HCT116 (cell line): ENCODE measurements at regions not wholly inside any gene's neighbourhood (a gene's known extent, or its start where the extent isn't known, plus 50 kb on each side); places are given as distances from the start of the nearest gene placed in this dataset.

ENCODE experiments used
- ATAC-seq: fragments of 200-7000 bp; cut with Tn5 transposase; 2 replicates; pipeline ENCODE4 v1.9.1; 2020; ENCODE audit warnings: mild to moderate bottlenecking, moderate library complexity
- BruUV-seq: library from RNA; stranded (reverse); fragments of 400-500 nt; replicated peaks from 2 replicates; lab custom pipeline; 2021; lab: Mats Ljungman, UMichigan
- CTCF ChIA-PET: fragments of 300-600 bp; sonication (Branson Sonifier 250); formaldehyde crosslinking; loops from one replicate; lab custom pipeline; 2021; ENCODE audit warnings: antibody characterized with exemption; lab: Charles Lee
- POLR2A ChIA-PET: fragments of 300-600, 350-600 bp; sonication (Branson Sonifier 250); formaldehyde crosslinking; loops from one replicate; lab custom pipeline; 2021; ENCODE audit warnings: antibody characterized with exemption; lab: Charles Lee
- RAD21 ChIA-PET, 2 experiments: fragments of 300-600 bp; sonication (Branson Sonifier 250); formaldehyde crosslinking; loops; one replicate each; lab custom pipeline; 2023; ENCODE audit warnings: low total read pairs in 2 of 2; ENCODE audit not compliant: uncharacterized antibody in 2 of 2, unreplicated experiment in 2 of 2, low non-redundant PET in 1 of 2; lab: Charles Lee
- DNase-seq: peaks from one replicate; pipeline ENCODE4 v3.0.0-alpha.2; 2010; ENCODE audit warnings: low read depth, low spot score
- H2AFZ ChIP-seq: fragments of 200-600 bp; shearing (Covaris generic), sonication (generic); 2 replicates; pipeline ENCODE4 v1.6.1; 2017; ENCODE audit warnings: low read depth, mixed run types, mixed read lengths, antibody characterized with exemption, low read length; ENCODE audit not compliant: poor library complexity, severe bottlenecking
- H3K27ac ChIP-seq: 2 replicates; pipeline ENCODE4 v1.5.1; 2012; ENCODE audit warnings: low read depth, low read length
- H3K27me3 ChIP-seq: fragments of 200-600 bp; sonication (generic); 2 replicates; pipeline ENCODE4 v1.6.1; 2016; ENCODE audit warnings: mixed run types, low read length, mixed read lengths; ENCODE audit not compliant: insufficient read depth
- H3K36me3 ChIP-seq, 2 experiments: fragments of 200-500 bp in 1 of 2; fragments of 200-600 bp in 1 of 2; sonication (Bioruptor generic) in 1 of 2; sonication (generic) in 1 of 2; 2 replicates each; pipeline versions ENCODE4 v1.5.1 to v1.6.1; 2014 to 2016; ENCODE audit warnings: low read length in 2 of 2, inconsistent platforms in 1 of 2, mixed read lengths in 1 of 2, mixed run types in 1 of 2; ENCODE audit not compliant: insufficient read depth in 2 of 2, control insufficient read depth in 1 of 2
- H3K4me1 ChIP-seq, 2 experiments: fragments of 200-600 bp in 1 of 2; sonication (generic) in 1 of 2; 2 replicates each; pipeline versions ENCODE4 v1.5.1 to v1.6.1; 2012 to 2017; ENCODE audit warnings: low read length in 2 of 2, inconsistent platforms in 1 of 2, mild to moderate bottlenecking in 1 of 2, mixed read lengths in 1 of 2, mixed run types in 1 of 2, moderate library complexity in 1 of 2; ENCODE audit not compliant: insufficient read depth in 2 of 2, control insufficient read depth in 1 of 2
- H3K4me2 ChIP-seq: fragments of 200-600 bp; sonication (generic); 2 replicates; pipeline ENCODE4 v1.6.1; 2017; ENCODE audit warnings: mixed run types, low read length, mixed read lengths
- H3K4me3 ChIP-seq, 2 experiments: fragments of 200-600 bp in 1 of 2; sonication (generic) in 1 of 2; replicated peaks in 1 of 2; 2 replicates each; pipeline ENCODE4 v1.5.1; 2011 to 2016; ENCODE audit warnings: low read length in 2 of 2, control low read depth in 1 of 2, low read depth in 1 of 2, mild to moderate bottlenecking in 1 of 2, mixed read lengths in 1 of 2, mixed run types in 1 of 2
- H3K79me2 ChIP-seq: fragments of 200-600 bp; sonication (generic); 2 replicates; pipeline ENCODE4 v1.6.1; 2017; ENCODE audit warnings: mild to moderate bottlenecking, mixed run types, low read length, moderate library complexity, mixed read lengths; ENCODE audit not compliant: insufficient read depth
- H3K9ac ChIP-seq: fragments of 200-600 bp; sonication (generic); 2 replicates; pipeline ENCODE4 v1.6.1; 2016; ENCODE audit warnings: low read length, mixed read lengths
- H3K9me2 ChIP-seq: fragments of 200-600 bp; sonication (generic), shearing (Covaris generic); 2 replicates; pipeline ENCODE4 v1.6.1; 2017; ENCODE audit warnings: mixed run types, mild to moderate bottlenecking, moderate library complexity; ENCODE audit not compliant: insufficient read depth
- H3K9me3 ChIP-seq, 2 experiments: fragments of 200-500 bp in 1 of 2; fragments of 200-600 bp in 1 of 2; sonication (Bioruptor generic) in 1 of 2; sonication (generic) in 1 of 2; 2 replicates each; pipeline ENCODE4 v1.6.1; 2014 to 2017; ENCODE audit warnings: low read length in 2 of 2, mixed read lengths in 2 of 2, inconsistent platforms in 1 of 2, low read depth in 1 of 2, mild to moderate bottlenecking in 1 of 2, mixed run types in 1 of 2, moderate library complexity in 1 of 2; ENCODE audit not compliant: control insufficient read depth in 1 of 2, insufficient read depth in 1 of 2
- H4K20me1 ChIP-seq: fragments of 200-600 bp; sonication (generic), shearing (Covaris generic); 2 replicates; pipeline ENCODE4 v1.6.1; 2017; ENCODE audit warnings: mixed run types, mild to moderate bottlenecking, moderate library complexity; ENCODE audit not compliant: insufficient read depth
- CBX3 ChIP-seq: IDR thresholded peaks from 2 replicates; pipeline ENCODE4 v1.6.1; 2012; ENCODE audit warnings: low read depth
- CEBPB ChIP-seq: IDR thresholded peaks from 2 replicates; pipeline ENCODE4 v1.6.1; 2012; ENCODE audit warnings: low read depth
- CTCF ChIP-seq, 3 experiments: fragments of 200-600 bp in 1 of 3; sonication (generic) in 1 of 3; IDR thresholded peaks in 2 of 3; conservative IDR thresholded peaks in 1 of 3; 2 replicates each; pipeline ENCODE4 v1.5.1; 2012 to 2017; ENCODE audit warnings: low read depth in 2 of 3, low read length in 2 of 3, antibody characterized with exemption in 1 of 3, borderline replicate concordance in 1 of 3, control low read depth in 1 of 3, mild to moderate bottlenecking in 1 of 3, mixed read lengths in 1 of 3, mixed run types in 1 of 3, moderate library complexity in 1 of 3; ENCODE audit not compliant: insufficient read depth in 1 of 3
- EZH2 ChIP-seq: fragments of 200-600 bp; sonication (generic); IDR thresholded peaks from 2 replicates; pipeline ENCODE4 v1.6.1; 2017; ENCODE audit warnings: antibody characterized with exemption, mixed run types
- POLR2AphosphoS5 ChIP-seq: IDR thresholded peaks from 2 replicates; pipeline ENCODE4 v1.6.1; 2011; ENCODE audit warnings: mild to moderate bottlenecking, low read depth, low read length, moderate library complexity
- REST ChIP-seq: IDR thresholded peaks from 2 replicates; pipeline ENCODE4 v1.6.1; 2012; ENCODE audit warnings: low read depth
- intact Hi-C: fragments of 100-400 bp; cut with micrococcal nuclease; formaldehyde crosslinking; loops from 2 replicates; pipeline ENCODE4 v1.10.0; 2022
- TF ChIP-seq, protein P1 (sequence below): IDR thresholded peaks from 2 replicates; pipeline ENCODE4 v1.6.1; 2012

- no peak for DNase-seq
- CTCF ChIA-PET, result no interaction called here
- Histone ChIP-seq H3K9ac (no peak overlapping the region), H3K79me2 (no peaks in the 10 kb centered on the region), H3K4me2 (no peak overlapping the region), H4K20me1 (no peaks in the 10 kb centered on the region), H3K9me3 (no peaks in the 10 kb centered on the region), H2AFZ (no peak overlapping the region), H3K4me3 (no peak overlapping the region), H3K36me3 (no peaks in the 10 kb centered on the region), H3K9me2 (no peaks in the 10 kb centered on the region), H3K4me1 (no peaks in the 10 kb centered on the region), H3K27ac (no peak overlapping the region), H3K27me3 (no peaks in the 10 kb centered on the region)
- intact Hi-C loops, result no loop called here
- ATAC-seq, result no peak
- POLR2A ChIA-PET, result no interaction called here
- no peak for TF ChIP-seq POLR2AphosphoS5
- no peak for TF ChIP-seq CTCF (IDR thresholded peaks at IDR 0.05 in 2 of 3, conservative IDR thresholded peaks at IDR 0.05 in 1 of 3; ENCODE audit: borderline replicate concordance in 1 of 3, insufficient read depth in 1 of 3, low read depth in 2 of 3, low read length in 2 of 3)
- TF ChIP-seq CEBPB, result no peak
- TF ChIP-seq CBX3, result no peak
- TF ChIP-seq REST, result no peak
- TF ChIP-seq, protein P1, sequence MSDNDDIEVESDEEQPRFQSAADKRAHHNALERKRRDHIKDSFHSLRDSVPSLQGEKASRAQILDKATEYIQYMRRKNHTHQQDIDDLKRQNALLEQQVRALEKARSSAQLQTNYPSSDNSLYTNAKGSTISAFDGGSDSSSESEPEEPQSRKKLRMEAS, result no peak
- TF ChIP-seq EZH2, result no peak
- no TSS peak for BruUV-seq
- RAD21 ChIA-PET, result no interaction called here
These were observed 176.2 kb downstream of the DMRTA1 start for GRCh38 chr9:22622815-22623214.
